KBM-7 (cell line): ENCODE measurements at regions not wholly inside any gene's neighbourhood (a gene's known extent, or its start where the extent isn't known, plus 50 kb on each side); places are given as distances from the start of the nearest gene placed in this dataset.
A peak's percentile ranks its signal among the peaks of the same experiment; 100 is the strongest.

Experiments
- DNase-seq: peaks from one replicate; pipeline ENCODE4 v3.0.0-alpha.2; 2015
- in situ Hi-C: fragments of 300-500 bp; cut with MboI; formaldehyde crosslinking; loops from 2 replicates; pipeline ENCODE4 v1.14.3; 2020; ENCODE audit warnings: low sequenced_read_pairs, low pct_unique_long_range_greater_than_20kb, mixed read lengths

DNA sequence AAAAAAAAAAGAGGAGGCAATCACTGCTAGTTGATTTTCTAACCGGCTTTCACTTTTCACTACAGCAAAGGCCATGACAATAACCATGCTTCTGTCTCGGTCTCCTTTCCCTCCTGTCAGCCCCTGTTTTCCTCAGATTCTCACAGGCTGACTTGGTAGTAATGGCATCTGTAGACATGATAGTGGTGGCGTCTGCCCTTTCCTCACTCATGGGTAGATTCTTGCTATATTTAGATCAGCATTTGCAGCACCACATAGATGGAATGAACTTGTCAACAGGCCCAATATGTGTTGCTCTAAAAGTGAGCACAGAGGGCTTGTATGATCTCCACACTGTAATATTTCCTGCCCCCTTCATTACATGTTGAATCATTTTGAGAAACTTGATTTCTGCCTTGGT lies 120.3 kb upstream of the FTMT start:
- in situ Hi-C loops: no loop called here
- no peak for DNase-seq

- in situ Hi-C loops: no loop called here
- no peak for DNase-seq
Measured at GRCh38 chr5:121735618-121736017, 116.1 kb upstream of the FTMT start.

DNA sequence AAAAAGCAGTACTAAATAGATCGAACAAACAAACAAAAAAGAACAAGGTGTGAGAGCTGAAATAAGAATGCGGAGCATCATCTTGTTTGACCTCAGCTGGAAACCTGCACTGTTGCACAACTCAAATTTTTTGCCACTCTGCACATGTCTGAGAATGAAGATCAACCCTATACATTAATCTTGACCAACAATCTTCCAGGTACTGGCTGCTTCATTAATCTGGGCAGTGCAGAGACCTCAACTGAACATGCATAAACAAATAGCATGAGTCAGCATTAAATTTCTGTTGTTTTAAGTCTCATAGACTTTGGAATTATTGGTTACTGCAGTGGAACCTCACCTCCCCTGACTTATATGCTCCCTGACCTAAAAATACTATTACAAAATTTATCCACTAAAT lies 114.6 kb upstream of the FTMT start:
- in situ Hi-C loops: no loop called here

GRCh38 chr5:121741156-121741555 lies 110.5 kb upstream of the FTMT start:
- in situ Hi-C loops: no loop called here

More for the DNA sequence above, 114.6 kb upstream of the FTMT start:
- no peak for DNase-seq

GRCh38 chr5:121744577-121744976 lies 107.1 kb upstream of the FTMT start:
- in situ Hi-C loops: no loop called here

More at GRCh38 chr5:121741156-121741555, 110.5 kb upstream of the FTMT start:
- DNase-seq: no peak

DNA sequence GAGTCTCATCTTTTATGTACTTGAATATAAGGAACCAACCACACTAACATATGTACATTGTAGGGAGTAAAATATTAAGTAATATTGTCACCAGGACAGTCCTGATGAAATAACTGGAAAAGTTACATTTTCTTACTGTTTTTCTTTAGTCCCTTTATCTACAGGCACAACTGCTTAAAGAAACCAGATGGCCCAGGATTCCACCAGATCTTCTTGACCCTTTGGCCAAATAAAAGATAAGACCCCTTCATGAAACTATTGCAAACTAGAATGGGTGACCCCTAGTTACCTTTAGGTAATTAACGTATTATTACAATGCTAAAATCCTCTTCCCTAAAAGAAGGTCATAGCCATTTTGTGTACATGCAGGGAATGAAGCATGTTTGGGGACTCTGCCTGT lies 106.3 kb upstream of the FTMT start:
- DNase-seq: no peak

More at GRCh38 chr5:121744577-121744976, 107.1 kb upstream of the FTMT start:
- DNase-seq: no peak

GRCh38 chr5:121746763-121747162 lies 104.9 kb upstream of the FTMT start:
- peak; percentile 13 for DNase-seq
- in situ Hi-C loops: no loop called here

More for the DNA sequence above, 106.3 kb upstream of the FTMT start:
- in situ Hi-C loops: no loop called here

DNA sequence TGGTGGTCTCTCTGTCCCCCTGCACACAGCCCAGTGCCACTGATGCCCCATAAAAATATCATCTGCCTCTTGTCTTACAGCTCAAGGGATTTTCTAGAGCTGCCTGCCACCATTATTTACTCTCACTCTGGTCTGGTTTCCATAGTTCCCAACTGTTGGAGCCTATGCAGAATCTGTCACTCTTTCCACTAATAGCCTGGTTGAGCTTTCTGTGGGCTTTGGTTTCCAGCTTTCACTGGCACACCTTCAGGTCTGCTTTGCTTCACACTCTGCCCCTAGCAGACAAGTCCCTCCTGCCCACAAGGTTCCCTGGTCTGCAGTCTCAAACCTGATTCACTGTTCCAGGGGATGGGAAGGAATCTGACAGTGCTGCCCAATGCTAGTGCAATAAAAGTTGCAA lies 103.0 kb upstream of the FTMT start:
- in situ Hi-C loops: no loop called here

GRCh38 chr5:121752149-121752548 lies 99.5 kb upstream of the FTMT start:
- in situ Hi-C loops: no loop called here

More for the DNA sequence above, 103.0 kb upstream of the FTMT start:
- DNase-seq: no peak

GRCh38 chr5:121755266-121755665 lies 96.4 kb upstream of the FTMT start:
- in situ Hi-C loops: no loop called here
- no peak for DNase-seq

More at GRCh38 chr5:121752149-121752548, 99.5 kb upstream of the FTMT start:
- DNase-seq: no peak

DNA sequence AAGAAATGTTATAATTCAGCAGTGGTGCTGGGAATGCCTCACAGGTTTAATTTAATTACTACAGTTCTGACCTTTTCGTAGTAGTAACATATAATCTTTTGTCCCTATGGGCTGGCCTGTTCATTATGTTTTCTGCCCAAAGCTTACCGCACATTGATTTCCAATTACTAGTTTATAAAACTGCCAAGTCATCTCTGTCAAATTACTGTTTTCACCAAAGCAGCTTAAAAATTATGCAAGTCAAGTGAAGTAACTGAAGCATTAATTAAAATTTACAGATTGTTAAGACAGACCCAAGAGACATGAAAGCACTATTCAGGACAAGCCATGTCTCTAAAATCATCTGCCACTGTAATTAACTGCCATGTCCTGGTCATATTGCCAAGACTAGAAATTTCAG lies 93.9 kb upstream of the FTMT start:
- no peak for DNase-seq
- in situ Hi-C loops: no loop called here

GRCh38 chr5:121758615-121759014 lies 93.1 kb upstream of the FTMT start:
- in situ Hi-C loops: no loop called here
- DNase-seq: no peak

- in situ Hi-C loops: no loop called here
- no peak for DNase-seq
Measured at GRCh38 chr5:121762426-121762825, 89.3 kb upstream of the FTMT start.

DNA sequence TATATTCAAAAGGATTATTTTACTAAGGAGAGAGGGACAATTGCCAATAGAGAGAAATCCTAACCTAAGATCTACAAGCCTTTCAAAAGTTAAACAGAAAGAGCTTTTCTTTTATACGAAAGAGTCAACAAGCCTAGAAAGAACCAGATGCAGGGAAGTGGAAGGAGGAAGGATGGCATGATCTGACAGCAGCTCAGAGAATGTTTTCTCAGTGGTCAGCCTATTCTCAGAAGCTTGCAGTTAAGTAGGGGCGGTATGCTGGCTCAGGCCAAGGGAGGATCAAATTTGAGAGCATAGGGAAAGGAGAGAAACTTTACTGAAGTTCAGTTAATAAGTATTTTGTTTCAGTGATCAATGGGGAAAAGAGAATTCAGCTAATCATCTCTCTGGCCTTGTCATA lies 88.0 kb upstream of the FTMT start:
- peak; percentile 18 for DNase-seq
- in situ Hi-C loops: no loop called here

DNA sequence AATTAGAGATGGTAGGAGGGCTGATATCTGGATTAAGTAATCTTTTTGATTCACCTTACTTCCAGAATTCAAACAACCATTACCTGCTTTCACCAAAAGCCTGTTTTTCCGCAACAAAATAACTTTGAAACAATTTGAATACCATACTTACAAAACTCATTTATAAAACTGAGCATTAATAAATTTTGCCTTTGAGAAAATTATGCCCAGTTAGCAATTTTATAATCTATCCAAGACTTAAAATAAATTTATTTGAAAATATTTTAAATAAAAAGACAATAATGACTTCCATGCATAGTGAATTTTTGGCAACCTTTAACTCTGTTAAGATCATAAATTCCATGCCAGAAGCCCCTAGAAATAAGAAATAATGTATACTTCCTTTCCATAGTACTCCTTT lies 71.3 kb upstream of the FTMT start:
- DNase-seq: no peak
- in situ Hi-C loops: no loop called here

DNA sequence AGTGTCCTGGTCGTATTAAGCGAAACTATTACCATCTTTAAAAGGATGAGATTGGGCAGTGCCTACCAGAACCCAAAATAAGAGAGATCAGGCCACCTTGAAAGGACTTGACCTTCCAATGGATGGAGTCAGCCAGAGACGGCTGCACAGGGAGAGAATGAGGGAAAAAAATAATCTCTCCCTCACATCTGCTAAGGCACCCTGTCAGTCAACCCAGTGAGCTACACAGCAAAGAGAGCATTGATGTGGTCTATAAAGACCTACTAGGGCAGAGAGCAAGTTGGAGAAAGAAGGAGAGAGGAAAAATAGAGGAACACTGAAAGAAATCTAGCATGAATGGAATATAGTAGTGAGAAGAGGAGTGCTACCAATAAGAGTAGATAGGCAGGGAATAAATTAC lies 68.0 kb upstream of the FTMT start:
- in situ Hi-C loops: no loop called here
- no peak for DNase-seq

GRCh38 chr5:121793791-121794190 lies 57.9 kb upstream of the FTMT start:
- in situ Hi-C loops: no loop called here
- no peak for DNase-seq

DNA sequence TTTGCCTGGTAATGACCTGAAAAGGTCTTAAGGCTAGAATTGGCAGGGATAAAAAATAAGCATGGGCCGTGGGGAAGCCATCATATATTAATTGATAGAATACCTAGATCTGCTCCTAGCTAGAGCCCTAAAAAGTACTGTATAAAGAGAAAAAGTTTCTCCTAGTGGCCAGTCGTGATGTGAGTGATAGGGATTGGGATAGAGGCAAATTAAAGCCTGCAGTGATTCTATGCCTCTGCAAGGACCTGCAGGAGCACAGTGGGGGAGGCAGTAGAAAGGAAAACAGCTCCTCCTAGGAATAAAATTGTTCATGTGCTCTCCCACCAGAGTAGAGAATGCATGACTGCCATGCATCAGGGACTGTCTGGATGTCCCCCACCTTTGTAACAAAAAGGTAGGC lies 56.2 kb upstream of the FTMT start:
- in situ Hi-C loops: no loop called here

GRCh38 chr5:121797681-121798518 lies 53.8 kb upstream of the FTMT start:
- DNase-seq: peak; percentile 5
- in situ Hi-C loops: no loop called here

More for the DNA sequence above, 56.2 kb upstream of the FTMT start:
- DNase-seq: no peak
